Astrocyte (in vitro differentiated cells and primary cell): ENCODE measurements at regions not wholly inside any gene's neighbourhood (a gene's known extent, or its start where the extent isn't known, plus 50 kb on each side); places are given as distances from the start of the nearest gene placed in this dataset.

Source experiments
- DNase-seq: peaks from one replicate; pipeline ENCODE4 v3.0.0-alpha.2; 2010; ENCODE audit warnings: low read depth
- FAIRE-seq: peaks from 2 replicates; lab custom pipeline; 2011; peaks lifted over from hg19 to GRCh38; lab: Jason Lieb, UNC
- H2AFZ ChIP-seq: 2 replicates; pipeline ENCODE4 v1.6.0; 2012; ENCODE audit warnings: low read depth, low read length, inconsistent platforms
- H3K27ac ChIP-seq: 2 replicates; pipeline ENCODE4 v1.5.1; 2011; ENCODE audit warnings: low read depth, low read length, inconsistent platforms
- H3K27me3 ChIP-seq: 2 replicates; pipeline ENCODE4 v1.6.0; 2011; ENCODE audit warnings: low read length, inconsistent platforms; ENCODE audit not compliant: insufficient read depth
- H3K36me3 ChIP-seq: 2 replicates; pipeline ENCODE4 v1.5.1; 2011; ENCODE audit warnings: low read length, inconsistent platforms; ENCODE audit not compliant: insufficient read depth
- H3K4me1 ChIP-seq: 2 replicates; pipeline ENCODE4 v1.5.1; 2011; ENCODE audit warnings: low read length, inconsistent platforms; ENCODE audit not compliant: insufficient read depth
- H3K4me2 ChIP-seq: 2 replicates; pipeline ENCODE4 v1.6.0; 2012; ENCODE audit warnings: low read length, inconsistent platforms
- H3K4me3 ChIP-seq: 2 replicates; pipeline ENCODE4 v1.5.1; 2011; ENCODE audit warnings: low read depth, mild to moderate bottlenecking, low read length, inconsistent platforms; ENCODE audit not compliant: insufficient read depth
- H3K79me2 ChIP-seq: 2 replicates; pipeline ENCODE4 v1.6.0; 2012; ENCODE audit warnings: mild to moderate bottlenecking, low read length, inconsistent platforms; ENCODE audit not compliant: insufficient read depth
- H3K9ac ChIP-seq: 2 replicates; pipeline ENCODE4 v1.6.0; 2012; ENCODE audit warnings: mild to moderate bottlenecking, low read length, inconsistent platforms
- H3K9me3 ChIP-seq: 2 replicates; pipeline ENCODE4 v1.5.1; 2012; ENCODE audit warnings: low read depth, mild to moderate bottlenecking, low read length, inconsistent platforms; ENCODE audit not compliant: insufficient read depth
- H4K20me1 ChIP-seq: 2 replicates; pipeline ENCODE4 v1.6.0; 2012; ENCODE audit warnings: low read length, inconsistent platforms; ENCODE audit not compliant: insufficient read depth
- H3K27ac Mint-ChIP-seq: one replicate; pipeline ENCODE4 v1.8.0; 2021; ENCODE audit warnings: mild to moderate bottlenecking, mixed read lengths; ENCODE audit not compliant: unreplicated experiment
- H3K27me3 Mint-ChIP-seq: one replicate; pipeline ENCODE4 v1.8.0; 2021; ENCODE audit warnings: low read depth, mixed read lengths; ENCODE audit not compliant: unreplicated experiment
- H3K36me3 Mint-ChIP-seq: one replicate; pipeline ENCODE4 v1.8.0; 2021; ENCODE audit warnings: low read depth, mixed read lengths; ENCODE audit not compliant: unreplicated experiment
- H3K4me1 Mint-ChIP-seq: one replicate; pipeline ENCODE4 v1.8.0; 2021; ENCODE audit warnings: low read depth, mixed read lengths; ENCODE audit not compliant: unreplicated experiment
- H3K4me3 Mint-ChIP-seq: one replicate; pipeline ENCODE4 v1.8.0; 2021; ENCODE audit warnings: mild to moderate bottlenecking, moderate library complexity, mixed read lengths; ENCODE audit not compliant: unreplicated experiment
- H3K9me3 Mint-ChIP-seq: one replicate; pipeline ENCODE4 v1.8.0; 2021; ENCODE audit warnings: mild to moderate bottlenecking, mixed read lengths; ENCODE audit not compliant: unreplicated experiment
- EZH2 ChIP-seq: IDR thresholded peaks from 2 replicates; pipeline ENCODE4 v1.6.1; 2012; ENCODE audit warnings: mild to moderate bottlenecking, low read length, inconsistent platforms; ENCODE audit not compliant: insufficient read depth
- TF ChIP-seq, protein P1 (sequence below): IDR thresholded peaks from 2 replicates; pipeline ENCODE4 v1.5.1; 2011; ENCODE audit warnings: low read depth, mild to moderate bottlenecking, inconsistent platforms, low read length, moderate library complexity; ENCODE audit not compliant: insufficient read depth

DNA sequence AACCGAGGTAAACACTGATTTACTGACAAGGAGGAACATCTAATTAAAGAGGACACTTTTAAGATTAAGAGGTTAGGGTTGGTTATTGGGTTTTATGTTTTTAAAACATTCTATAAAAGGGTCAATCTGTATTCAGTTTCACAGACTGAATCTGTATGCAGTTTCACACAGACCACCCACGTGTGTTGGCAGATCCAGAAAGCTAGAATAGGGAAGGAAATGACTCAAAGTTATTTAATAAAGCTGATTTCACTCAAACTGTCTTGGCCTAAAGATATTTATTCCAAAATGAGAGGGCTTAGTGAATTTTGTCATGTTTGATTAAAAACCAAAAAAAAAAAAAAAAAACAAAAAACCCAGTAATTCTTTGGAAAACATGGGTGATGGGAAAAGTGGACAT, 140.2 kb downstream of the SLC24A2 start:
- DNase-seq (no peak), FAIRE-seq (no peak)
- TF ChIP-seq, protein P1, sequence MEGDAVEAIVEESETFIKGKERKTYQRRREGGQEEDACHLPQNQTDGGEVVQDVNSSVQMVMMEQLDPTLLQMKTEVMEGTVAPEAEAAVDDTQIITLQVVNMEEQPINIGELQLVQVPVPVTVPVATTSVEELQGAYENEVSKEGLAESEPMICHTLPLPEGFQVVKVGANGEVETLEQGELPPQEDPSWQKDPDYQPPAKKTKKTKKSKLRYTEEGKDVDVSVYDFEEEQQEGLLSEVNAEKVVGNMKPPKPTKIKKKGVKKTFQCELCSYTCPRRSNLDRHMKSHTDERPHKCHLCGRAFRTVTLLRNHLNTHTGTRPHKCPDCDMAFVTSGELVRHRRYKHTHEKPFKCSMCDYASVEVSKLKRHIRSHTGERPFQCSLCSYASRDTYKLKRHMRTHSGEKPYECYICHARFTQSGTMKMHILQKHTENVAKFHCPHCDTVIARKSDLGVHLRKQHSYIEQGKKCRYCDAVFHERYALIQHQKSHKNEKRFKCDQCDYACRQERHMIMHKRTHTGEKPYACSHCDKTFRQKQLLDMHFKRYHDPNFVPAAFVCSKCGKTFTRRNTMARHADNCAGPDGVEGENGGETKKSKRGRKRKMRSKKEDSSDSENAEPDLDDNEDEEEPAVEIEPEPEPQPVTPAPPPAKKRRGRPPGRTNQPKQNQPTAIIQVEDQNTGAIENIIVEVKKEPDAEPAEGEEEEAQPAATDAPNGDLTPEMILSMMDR, result no peak
- no peak for TF ChIP-seq EZH2
- Histone ChIP-seq H3K4me1 (no peaks in the 10 kb centered on the region), H3K27me3 (no peaks in the 10 kb centered on the region), H3K36me3 (no peaks in the 10 kb centered on the region), H3K27ac (no peak overlapping the region), H2AFZ (no peak overlapping the region), H4K20me1 (no peaks in the 10 kb centered on the region), H3K79me2 (no peaks in the 10 kb centered on the region), H3K4me2 (no peak overlapping the region), H3K9me3 (no peaks in the 10 kb centered on the region), H3K9ac (no peak overlapping the region), H3K4me3 (no peak overlapping the region)
- Mint-ChIP-seq H3K4me1 (no peaks in the 10 kb centered on the region), H3K27ac (no peak overlapping the region), H3K4me3 (no peak overlapping the region), H3K27me3 (peaks cover 2% of the 10 kb centered on the region), H3K36me3 (no peaks in the 10 kb centered on the region), H3K9me3 (no peaks in the 10 kb centered on the region)

DNA sequence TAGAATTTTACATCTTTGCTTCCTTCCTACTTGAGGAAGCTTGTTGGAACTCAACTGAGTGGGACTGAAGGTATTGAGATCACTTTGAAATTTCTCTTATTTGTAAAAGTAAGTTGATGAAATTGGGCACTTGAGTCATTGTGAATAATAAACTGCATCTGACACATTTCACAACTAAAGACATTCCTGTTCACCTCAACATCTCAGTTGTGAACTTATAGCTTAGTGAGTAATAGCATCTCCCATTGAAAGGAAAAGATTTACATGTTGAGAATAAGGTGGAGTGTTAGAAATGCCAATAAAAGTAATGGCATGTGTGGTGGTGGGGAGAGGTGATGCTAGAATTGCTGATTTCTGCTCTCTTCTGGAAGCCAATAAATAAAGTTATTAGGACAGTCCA, 145.0 kb downstream of the SLC24A2 start:
- Mint-ChIP-seq H3K36me3 (no peaks in the 10 kb centered on the region), H3K4me1 (no peaks in the 10 kb centered on the region), H3K27me3 (peaks cover 2% of the 10 kb centered on the region), H3K4me3 (no peak overlapping the region), H3K9me3 (no peaks in the 10 kb centered on the region), H3K27ac (no peak overlapping the region)
- no peak overlapping the region for H3K4me2 ChIP-seq
- H3K4me1 ChIP-seq, result no peaks in the 10 kb centered on the region
- no peak overlapping the region for H3K4me3 ChIP-seq
- no peaks in the 10 kb centered on the region for H3K9me3 ChIP-seq
- no peak overlapping the region for H2AFZ ChIP-seq
- TF ChIP-seq, protein P1, result no peak
- TF ChIP-seq EZH2, result no peak
- no peaks in the 10 kb centered on the region for H3K79me2 ChIP-seq
- H3K36me3 ChIP-seq, result no peaks in the 10 kb centered on the region
- DNase-seq (no peak), FAIRE-seq (no peak)
- no peak overlapping the region for H3K9ac ChIP-seq
- H4K20me1 ChIP-seq, result no peaks in the 10 kb centered on the region
- H3K27ac ChIP-seq, result no peak overlapping the region
- H3K27me3 ChIP-seq, result no peaks in the 10 kb centered on the region

DNA sequence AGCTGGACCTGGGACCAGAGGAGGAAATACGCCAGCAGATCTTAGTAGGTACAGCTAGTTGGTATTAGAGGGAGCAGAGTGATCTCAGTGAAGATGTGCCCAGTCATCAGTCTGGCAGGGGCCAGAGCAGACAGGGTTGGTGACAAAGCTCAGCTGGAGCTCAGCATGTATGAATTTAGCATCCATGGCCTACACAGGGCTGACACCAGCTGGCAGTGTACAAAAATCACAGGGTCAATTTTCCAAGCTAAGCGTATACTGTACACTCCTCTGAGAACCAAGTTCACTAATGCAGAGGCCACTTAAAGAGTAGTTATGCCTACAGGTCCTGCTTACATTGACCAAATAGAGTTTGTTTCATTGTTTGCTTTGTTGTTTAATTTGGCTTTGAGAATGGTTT, 146.6 kb downstream of the SLC24A2 start:
- Mint-ChIP-seq H3K4me1 (no peaks in the 10 kb centered on the region), H3K27ac (no peak overlapping the region), H3K27me3 (peaks cover 2% of the 10 kb centered on the region), H3K36me3 (no peaks in the 10 kb centered on the region), H3K4me3 (no peak overlapping the region), H3K9me3 (no peaks in the 10 kb centered on the region)
- Histone ChIP-seq H3K27me3 (no peaks in the 10 kb centered on the region), H3K4me1 (no peaks in the 10 kb centered on the region), H4K20me1 (no peaks in the 10 kb centered on the region), H3K36me3 (no peaks in the 10 kb centered on the region), H3K79me2 (no peaks in the 10 kb centered on the region), H3K4me2 (no peak overlapping the region), H2AFZ (no peak overlapping the region), H3K9me3 (no peaks in the 10 kb centered on the region), H3K4me3 (no peak overlapping the region), H3K9ac (no peak overlapping the region), H3K27ac (no peak overlapping the region)
- DNase-seq (no peak), FAIRE-seq (no peak)
- TF ChIP-seq, protein P1, result no peak
- no peak for TF ChIP-seq EZH2
